Fibroblast of peridontal ligament (primary cell): ENCODE measurements at regions not wholly inside any gene's neighbourhood (a gene's known extent, or its start where the extent isn't known, plus 50 kb on each side); places are given as distances from the start of the nearest gene placed in this dataset.

Experiments
- DNase-seq: peaks from one replicate; pipeline ENCODE4 v3.0.0-alpha.2; 2010; ENCODE audit errors: extremely low read depth

- no peak for DNase-seq
Observed at GRCh38 chr1:57874418-57874877, 450.6 kb upstream of the DAB1 start.

- DNase-seq: no peak
Observed at GRCh38 chr1:57872913-57873312, 449.1 kb upstream of the DAB1 start.

- DNase-seq: no peak
Observed at GRCh38 chr1:57868908-57869307, 445.0 kb upstream of the DAB1 start.

DNA sequence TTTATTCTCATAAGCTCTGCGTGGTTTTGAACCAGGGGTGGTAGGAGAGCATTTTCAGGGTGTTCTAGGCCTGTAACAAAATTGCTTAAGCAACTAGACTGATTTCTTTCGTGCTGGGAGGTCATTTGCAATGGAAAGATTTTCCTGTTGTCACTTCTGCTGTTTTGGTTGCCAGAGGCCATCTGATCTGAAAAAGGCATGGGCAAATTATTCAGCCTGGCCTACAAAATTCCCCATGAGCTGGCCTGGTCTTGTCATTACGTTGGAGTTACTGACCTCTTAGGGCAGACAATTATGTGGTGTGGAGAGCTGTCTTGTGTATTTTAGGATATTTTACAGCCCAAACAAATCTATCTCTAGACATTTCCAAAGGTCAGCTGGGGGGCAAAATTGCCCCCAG is 444.4 kb upstream of the DAB1 start:
- no peak for DNase-seq

- no peak for DNase-seq
Observed at GRCh38 chr1:57866998-57867397, 443.1 kb upstream of the DAB1 start.

GRCh38 chr1:57860931-57861565 is 437.2 kb upstream of the DAB1 start:
- no peak for DNase-seq

DNA sequence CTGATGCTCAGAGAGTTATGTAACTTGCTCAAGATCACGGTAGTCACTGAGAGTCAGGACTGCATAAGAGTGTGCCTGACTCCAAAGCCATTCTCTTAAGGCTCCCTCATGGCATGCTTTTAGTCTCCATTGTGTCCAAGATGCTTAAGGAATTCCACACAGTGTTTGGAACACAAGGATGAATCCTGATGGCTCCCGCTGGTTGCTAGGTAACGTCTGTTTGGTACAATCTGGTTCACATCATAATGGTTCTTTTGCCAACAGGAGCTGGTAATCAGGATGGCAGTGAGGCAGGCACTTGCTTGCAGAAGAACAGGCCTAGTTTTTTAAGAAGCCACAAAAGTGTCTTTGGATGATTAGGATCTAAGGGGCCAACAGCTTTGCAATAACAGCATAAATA is 436.5 kb upstream of the DAB1 start:
- DNase-seq: no peak

- DNase-seq: no peak
Observed at GRCh38 chr1:57858740-57859139, 434.9 kb upstream of the DAB1 start.

- no peak for DNase-seq
Observed at GRCh38 chr1:57857809-57858208, 433.9 kb upstream of the DAB1 start.

- DNase-seq: no peak
Observed at GRCh38 chr1:57854436-57854835, 430.6 kb upstream of the DAB1 start.

- DNase-seq: no peak
Observed at GRCh38 chr1:57850176-57850940, 426.5 kb upstream of the DAB1 start.

GRCh38 chr1:57848406-57848805 is 424.5 kb upstream of the DAB1 start:
- peak; percentile 2 for DNase-seq

- no peak for DNase-seq
Observed at GRCh38 chr1:57845041-57845440, 421.2 kb upstream of the DAB1 start.

DNA sequence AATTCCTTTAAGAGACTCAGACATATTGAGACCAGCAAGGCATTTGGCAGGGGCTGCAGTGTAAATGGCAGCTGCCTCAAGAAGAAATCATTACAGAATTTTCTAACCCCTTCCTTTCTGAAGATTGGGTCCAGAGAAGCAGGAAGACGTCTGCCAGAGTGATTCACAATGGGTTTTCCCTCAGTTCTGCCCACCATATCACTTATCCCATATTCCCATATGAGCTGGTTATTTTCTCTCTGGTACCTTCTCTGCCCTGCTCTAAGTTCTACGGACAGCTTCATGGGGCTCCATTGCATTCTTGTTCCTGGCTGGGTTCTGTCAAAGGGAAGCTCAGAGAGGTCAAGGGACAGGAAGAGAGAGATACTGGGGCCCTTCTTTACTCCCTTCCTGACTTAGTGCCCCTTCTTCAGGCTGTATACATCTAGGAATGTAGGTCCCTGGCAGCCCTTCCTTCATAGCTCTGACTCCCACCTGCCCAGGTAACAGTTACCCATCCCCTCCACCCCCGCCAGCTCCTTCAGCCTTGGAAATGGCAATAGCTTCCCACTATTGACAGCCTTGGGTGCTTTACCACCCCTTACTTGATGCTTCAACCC is 420.6 kb upstream of the DAB1 start:
- no peak for DNase-seq

- DNase-seq: peak; percentile 4
Observed at GRCh38 chr1:57843760-57844159, 419.9 kb upstream of the DAB1 start.

- no peak for DNase-seq
Observed at GRCh38 chr1:57839526-57839925, 415.7 kb upstream of the DAB1 start.

DNA sequence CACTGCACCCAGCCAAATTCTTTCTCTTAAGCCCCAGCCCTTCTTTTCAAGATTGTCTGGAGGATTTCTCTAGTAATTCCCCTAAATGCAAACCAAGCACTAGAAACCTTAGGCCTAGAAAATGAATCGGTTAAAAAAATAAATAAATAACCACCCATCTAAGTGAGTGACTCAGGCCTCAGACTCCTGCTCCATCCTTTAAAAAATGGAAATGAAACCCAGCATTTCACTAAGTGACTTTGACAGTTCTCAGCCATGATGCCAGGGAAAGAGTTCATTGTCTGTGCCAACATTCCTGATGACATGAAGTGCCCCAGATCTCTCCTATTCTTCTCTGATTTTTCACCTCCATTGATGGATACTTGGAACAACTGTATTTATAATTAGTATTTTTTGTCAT is 415.2 kb upstream of the DAB1 start:
- peak; percentile 9 for DNase-seq

GRCh38 chr1:57835620-57836019 is 411.8 kb upstream of the DAB1 start:
- DNase-seq: no peak

GRCh38 chr1:57833296-57833695 is 409.4 kb upstream of the DAB1 start:
- DNase-seq: no peak

DNA sequence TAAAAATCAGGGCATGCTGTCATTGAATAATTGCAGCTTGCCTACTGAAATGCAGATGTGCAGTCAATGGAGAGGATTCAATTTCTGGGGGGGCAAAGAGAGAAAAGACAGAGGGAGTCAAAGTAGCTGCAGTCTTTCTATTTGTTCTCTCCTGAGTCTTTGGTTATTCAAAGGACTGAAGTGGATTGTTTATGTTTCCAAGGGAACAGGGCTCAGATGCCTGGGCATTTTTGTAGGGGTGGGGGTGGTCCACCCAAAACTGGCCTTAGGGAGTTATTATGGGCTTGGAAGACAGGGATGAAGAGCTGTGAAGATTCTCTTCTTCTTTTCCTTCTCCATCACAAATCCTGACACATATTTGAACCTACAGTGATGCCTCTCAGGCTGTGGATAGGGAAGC is 408.8 kb upstream of the DAB1 start:
- no peak for DNase-seq

DNA sequence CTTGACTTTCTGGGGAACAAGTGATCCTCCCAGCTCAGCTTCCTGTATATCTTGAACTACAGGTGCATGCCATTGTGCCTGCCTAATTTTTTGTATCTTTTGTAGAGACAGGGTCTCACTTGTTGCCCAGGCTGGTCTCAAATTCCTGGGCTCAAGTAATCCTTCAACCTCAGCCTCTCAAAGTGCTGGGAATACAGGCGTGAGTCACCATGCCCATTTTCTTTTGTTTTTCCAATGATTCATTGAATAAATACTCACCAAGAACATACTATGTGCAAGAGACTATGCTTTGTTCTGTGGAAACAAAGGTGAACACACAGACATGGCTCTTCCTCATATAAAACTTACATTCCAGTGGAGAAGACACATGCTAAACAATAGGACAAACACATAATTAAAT is 407.8 kb upstream of the DAB1 start:
- no peak for DNase-seq

- no peak for DNase-seq
Observed at GRCh38 chr1:57826535-57826934, 402.7 kb upstream of the DAB1 start.

GRCh38 chr1:57824535-57824934 is 400.7 kb upstream of the DAB1 start:
- no peak for DNase-seq
